SK-N-SH (cell line): ENCODE measurements at regions not wholly inside any gene's neighbourhood (a gene's known extent, or its start where the extent isn't known, plus 50 kb on each side); places are given as distances from the start of the nearest gene placed in this dataset.

Experiments used
- CTCF ChIA-PET: fragments of 300-600, 350-600 bp; formaldehyde crosslinking; extraction: SDS; loops from one replicate; lab custom pipeline; 2021; lab: Yijun Ruan, JAX
- POLR2A ChIA-PET: fragments of 350-600 bp; sonication (Branson Sonifier 250); formaldehyde crosslinking; extraction: SDS; loops from one replicate; lab custom pipeline; 2020; ENCODE audit warnings: antibody characterized with exemption, inconsistent platforms; lab: Yijun Ruan, JAX
- DNase-seq: peaks from one replicate; pipeline ENCODE4 v3.0.0; 2012
- H2AFZ ChIP-seq: fragments of 200-600 bp; sonication (generic); 2 replicates; pipeline ENCODE4 v1.8.1; 2016; ENCODE audit warnings: antibody characterized with exemption, mild to moderate bottlenecking, low read depth
- H3F3A ChIP-seq: fragments of 200-600 bp; sonication (generic); replicated peaks from 2 replicates; pipeline ENCODE3; 2016; ENCODE audit warnings: antibody characterized with exemption, mild to moderate bottlenecking; ENCODE audit not compliant: insufficient read depth
- H3K27ac ChIP-seq, 2 experiments: fragments of 200-500 bp in 1 of 2; fragments of 200-600 bp in 1 of 2; sonication (Bioruptor generic) in 1 of 2; sonication (generic), shearing (Covaris generic) in 1 of 2; 2 replicates each; pipeline versions ENCODE4 v1.5.1 to v1.6.1; 2014 to 2016; ENCODE audit warnings: low read depth in 2 of 2, inconsistent platforms in 1 of 2, low read length in 1 of 2, mild to moderate bottlenecking in 1 of 2, mixed read lengths in 1 of 2
- H3K27me3 ChIP-seq: fragments of 200-600 bp; sonication (generic), shearing (Covaris generic); 2 replicates; pipeline ENCODE4 v1.6.1; 2016; ENCODE audit warnings: mixed run types; ENCODE audit not compliant: insufficient read depth
- H3K36me3 ChIP-seq, 2 experiments: fragments of 200-500 bp in 1 of 2; fragments of 200-600 bp in 1 of 2; sonication (Bioruptor generic) in 1 of 2; sonication (generic) in 1 of 2; replicated peaks in 1 of 2; 2 replicates each; pipeline versions ENCODE3 to v1.5.1; 2014 to 2016; ENCODE audit warnings: low read length in 1 of 2, mild to moderate bottlenecking in 1 of 2; ENCODE audit not compliant: insufficient read depth in 2 of 2, control insufficient read depth in 1 of 2
- H3K4me1 ChIP-seq, 2 experiments: fragments of 200-500 bp in 1 of 2; fragments of 200-600 bp in 1 of 2; sonication (Bioruptor generic) in 1 of 2; sonication (generic), shearing (Covaris generic) in 1 of 2; 2 replicates each; pipeline versions ENCODE4 v1.5.1 to v1.6.1; 2014 to 2016; ENCODE audit warnings: low read depth in 1 of 2, low read length in 1 of 2, mixed run types in 1 of 2; ENCODE audit not compliant: insufficient read depth in 2 of 2, control insufficient read depth in 1 of 2
- H3K4me2 ChIP-seq: fragments of 200-600 bp; sonication (generic), shearing (Covaris generic); 2 replicates; pipeline ENCODE4 v1.6.1; 2017; ENCODE audit warnings: mixed run types
- H3K4me3 ChIP-seq, 2 experiments: fragments of 200-500 bp in 1 of 2; fragments of 200-600 bp in 1 of 2; sonication (Bioruptor generic) in 1 of 2; sonication (generic), shearing (Covaris generic) in 1 of 2; 2 replicates each; pipeline versions ENCODE4 v1.5.1 to v1.8.1; 2014 to 2016; ENCODE audit warnings: low read depth in 2 of 2, inconsistent platforms in 1 of 2, low read length in 1 of 2, mild to moderate bottlenecking in 1 of 2, mixed read lengths in 1 of 2, moderate library complexity in 1 of 2
- H3K79me2 ChIP-seq: fragments of 200-600 bp; sonication (generic); 2 replicates; pipeline ENCODE4 v1.8.1; 2017; ENCODE audit warnings: mild to moderate bottlenecking; ENCODE audit not compliant: insufficient read depth
- H3K9ac ChIP-seq: fragments of 200-600 bp; sonication (generic); 2 replicates; pipeline ENCODE4 v1.6.1; 2017; ENCODE audit warnings: mixed run types
- H3K9me2 ChIP-seq: fragments of 200-600 bp; sonication (generic); 2 replicates; pipeline ENCODE4 v1.6.1; 2017; ENCODE audit warnings: mixed run types
- H3K9me3 ChIP-seq: fragments of 200-600 bp; sonication (generic); 2 replicates; pipeline ENCODE4 v1.6.1; 2017; ENCODE audit warnings: mixed run types, mild to moderate bottlenecking, moderate library complexity
- H4K20me1 ChIP-seq: fragments of 200-600 bp; sonication (generic); 2 replicates; pipeline ENCODE4 v1.6.1; 2017; ENCODE audit warnings: mild to moderate bottlenecking, mixed run types; ENCODE audit not compliant: insufficient read depth
- CHD2 ChIP-seq: fragments of 150-350 bp; IDR thresholded peaks from 2 replicates; pipeline ENCODE4 v1.6.1; 2018; ENCODE audit warnings: low read length; ENCODE audit not compliant: partially characterized antibody
- CTCF ChIP-seq: fragments of 200-600 bp; sonication (generic); IDR thresholded peaks from 2 replicates; pipeline ENCODE4 v1.6.1; 2017; ENCODE audit warnings: antibody characterized with exemption, mild to moderate bottlenecking, moderate library complexity
- EZH2phosphoT487 ChIP-seq: fragments of 200-600 bp; sonication (generic); IDR thresholded peaks from 2 replicates; pipeline ENCODE4 v1.6.1; 2017; ENCODE audit warnings: low read depth, mixed run types, mild to moderate bottlenecking, antibody characterized with exemption, moderate library complexity, borderline replicate concordance
- FOXM1 ChIP-seq: IDR thresholded peaks from 2 replicates; pipeline ENCODE4 v1.4.0; 2012; ENCODE audit warnings: low read depth, mild to moderate bottlenecking
- IRF3 ChIP-seq: fragments of 150-350 bp; IDR thresholded peaks from 2 replicates; pipeline ENCODE4 v1.6.1; 2016; ENCODE audit warnings: mild to moderate bottlenecking, low read depth, low read length
- JUND ChIP-seq: IDR thresholded peaks from 2 replicates; pipeline ENCODE4 v1.4.0; 2012
- MAX ChIP-seq: IDR thresholded peaks from 2 replicates; pipeline ENCODE4 v1.4.0; 2012; ENCODE audit warnings: low read depth
- MEF2A ChIP-seq: IDR thresholded peaks from 2 replicates; pipeline ENCODE4 v1.4.0; 2012; ENCODE audit warnings: low read depth, borderline replicate concordance
- NFIC ChIP-seq: IDR thresholded peaks from 2 replicates; pipeline ENCODE4 v1.4.0; 2012; ENCODE audit warnings: borderline replicate concordance
- RAD21 ChIP-seq: IDR thresholded peaks from 2 replicates; pipeline ENCODE4 v1.6.1; 2012; ENCODE audit warnings: mild to moderate bottlenecking, low read length
- SMC3 ChIP-seq: IDR thresholded peaks from 2 replicates; pipeline ENCODE4 v1.6.1; 2012; ENCODE audit warnings: low read depth, low read length, improper control_type of control experiment
- TCF12 ChIP-seq: IDR thresholded peaks from 2 replicates; pipeline ENCODE4 v1.4.0; 2012
- USF1 ChIP-seq: IDR thresholded peaks from 2 replicates; pipeline ENCODE4 v1.4.0; 2012; ENCODE audit warnings: low read depth, borderline replicate concordance
- ZBTB33 ChIP-seq: IDR thresholded peaks from 2 replicates; pipeline ENCODE4 v1.4.0; 2012; ENCODE audit warnings: low read depth, borderline replicate concordance
- WGBS: methylation state at CpG from one replicate; pipeline ENCODE4 v1.1.6; 2017; ENCODE audit warnings: low lambda C conversion rate; 5-methylcytosine and 5-hydroxymethylcytosine counted together

GRCh38 chr5:152511531-152512132 lies 106.6 kb upstream of the NMUR2 start (continued):
- no peak for TF ChIP-seq IRF3
- no peak for TF ChIP-seq JUND
- no peak for TF ChIP-seq NFIC
- no peak for TF ChIP-seq TCF12
- no peak for TF ChIP-seq FOXM1
- TF ChIP-seq MEF2A: no peak

GRCh38 chr5:152514827-152515397 lies 109.8 kb upstream of the NMUR2 start:
- no peak overlapping the region for H3K4me2 ChIP-seq

GRCh38 chr5:152523964-152524363 lies 118.9 kb upstream of the NMUR2 start:
- no peak for DNase-seq
- Histone ChIP-seq H3K79me2 (no peaks in the 10 kb centered on the region), H3K4me2 (no peak overlapping the region), H3K4me3 (no peak overlapping the region), H3K36me3 (no peaks in the 10 kb centered on the region), H3K9me2 (no peaks in the 10 kb centered on the region), H4K20me1 (no peaks in the 10 kb centered on the region), H3K4me1 (no peaks in the 10 kb centered on the region), H3K27ac (no peak overlapping the region), H3K9ac (no peak overlapping the region), H3K9me3 (no peaks in the 10 kb centered on the region), H3F3A (no peaks in the 10 kb centered on the region), H2AFZ (no peak overlapping the region), H3K27me3 (no peaks in the 10 kb centered on the region)
- ChIA-PET POLR2A (no interaction called here), CTCF (interaction anchor here (1.9 kb wide), 1 partner anchor 10 kb away, joined by 7 read pairs; no protein-coding TSS in a partner anchor)
- WGBS: 43% methylated on average over 1 of the region's 1 CpG
- TF ChIP-seq ZBTB33 (no peak), MAX (no peak), CHD2 (no peak), USF1 (no peak), JUND (no peak)

More at GRCh38 chr5:152514827-152515397, 109.8 kb upstream of the NMUR2 start:
- 7% methylated on average over 2 of the region's 2 CpGs for WGBS
- H3K4me1 ChIP-seq: no peaks in the 10 kb centered on the region
- no peak overlapping the region; a peak in 1 of 4 replicates for H3K4me3 ChIP-seq
- no peaks in the 10 kb centered on the region for H4K20me1 ChIP-seq
- H3F3A ChIP-seq: no peaks in the 10 kb centered on the region
- no peak overlapping the region for H3K27ac ChIP-seq
- H3K79me2 ChIP-seq: no peaks in the 10 kb centered on the region
- ChIA-PET CTCF (interaction anchor here (1.0 to 2.1 kb wide), 11 partner anchors 10 to 690 kb away, joined by 3 to 7 read pairs (median 4); no protein-coding TSS in a partner anchor), POLR2A (no interaction called here)
- no peaks in the 10 kb centered on the region for H3K9me2 ChIP-seq
- DNase-seq: peak; percentile 27
- no peak overlapping the region for H3K9ac ChIP-seq
- peaks cover 9% of the 10 kb centered on the region; the same call in 1 of the 2 replicates for H3K27me3 ChIP-seq
- H3K9me3 ChIP-seq: no peaks in the 10 kb centered on the region
- H3K36me3 ChIP-seq: no peaks in the 10 kb centered on the region
- TF ChIP-seq SMC3 (no peak), CTCF (peak; percentile 67), RAD21 (peak; percentile 50), EZH2phosphoT487 (no peak), MEF2A (no peak)
- H2AFZ ChIP-seq: no peak overlapping the region
